A673 (cell line): ENCODE measurements at regions not wholly inside any gene's neighbourhood (a gene's known extent, or its start where the extent isn't known, plus 50 kb on each side); places are given as distances from the start of the nearest gene placed in this dataset.

Experiments used
- CTCF ChIP-seq: fragments of 300-800, 200-600 bp; sonication (generic); conservative IDR thresholded peaks from 2 replicates; pipeline ENCODE4 v1.5.1; 2017; ENCODE audit warnings: low read depth, mild to moderate bottlenecking, antibody characterized with exemption, low read length, moderate library complexity, mixed read lengths
- EZH2 ChIP-seq: fragments of 200-600 bp; sonication (generic); IDR thresholded peaks from 2 replicates; pipeline ENCODE4 v1.6.1; 2017; ENCODE audit warnings: borderline replicate concordance, low read depth, mild to moderate bottlenecking, mixed read lengths, antibody characterized with exemption, low read length; ENCODE audit not compliant: poor library complexity, severe bottlenecking

- TF ChIP-seq CTCF (no peak), EZH2 (no peak)
Observed at GRCh38 chr15:54808321-54808720, 388.4 kb downstream of the RSL24D1 start.
